PC-3 (cell line): ENCODE measurements at regions not wholly inside any gene's neighbourhood (a gene's known extent, or its start where the extent isn't known, plus 50 kb on each side); places are given as distances from the start of the nearest gene placed in this dataset.

Experiments
- ATAC-seq: fragments of 200-7000 bp; cut with Tn5 transposase; 2 replicates; pipeline ENCODE4 v1.9.1; 2020; ENCODE audit warnings: mild to moderate bottlenecking, moderate library complexity
- BruUV-seq: library from RNA; stranded (reverse); fragments of 400-500 nt; replicated peaks from 2 replicates; lab custom pipeline; 2021; lab: Mats Ljungman, UMichigan
- CTCF ChIA-PET: fragments of 300-600 bp; sonication (Branson Sonifier 250); formaldehyde crosslinking; loops from one replicate; lab custom pipeline; 2022; ENCODE audit warnings: antibody characterized with exemption; lab: Charles Lee
- POLR2A ChIA-PET: fragments of 300-600 bp; sonication (Branson Sonifier 250); formaldehyde crosslinking; loops from one replicate; lab custom pipeline; 2022; ENCODE audit warnings: antibody characterized with exemption; ENCODE audit not compliant: unreplicated experiment; lab: Charles Lee
- DNase-seq: peaks from one replicate; pipeline ENCODE4 v3.0.0-alpha.2; 2015
- H2AFZ ChIP-seq: fragments of 300-600 bp; sonication (generic); 2 replicates; pipeline ENCODE4 v1.6.0; 2016; ENCODE audit warnings: antibody characterized with exemption, low read length
- H3F3A ChIP-seq: fragments of 300-600 bp; sonication (generic); one replicate; pipeline ENCODE4 v1.6.0; 2017; ENCODE audit warnings: antibody characterized with exemption, low read length, control low read depth, mild to moderate bottlenecking; ENCODE audit not compliant: unreplicated experiment
- H3K27ac ChIP-seq: fragments of 300-600 bp; sonication (generic); 2 replicates; pipeline ENCODE4 v1.5.1; 2016; ENCODE audit warnings: mild to moderate bottlenecking, low read length
- H3K27me3 ChIP-seq: fragments of 300-600 bp; sonication (generic); 2 replicates; pipeline ENCODE4 v1.6.1; 2016; ENCODE audit warnings: low read length, mixed read lengths
- H3K36me3 ChIP-seq: fragments of 300-600 bp; sonication (generic); 2 replicates; pipeline ENCODE4 v1.6.1; 2016; ENCODE audit warnings: low read depth, mixed run types, low read length, mixed read lengths
- H3K4me1 ChIP-seq: fragments of 300-600 bp; sonication (generic); 2 replicates; pipeline ENCODE4 v1.5.1; 2016; ENCODE audit warnings: low read length; ENCODE audit not compliant: insufficient read depth
- H3K4me2 ChIP-seq: fragments of 300-600 bp; sonication (generic); 2 replicates; pipeline ENCODE4 v1.6.0; 2016; ENCODE audit warnings: low read length
- H3K4me3 ChIP-seq: fragments of 300-600 bp; sonication (generic); 2 replicates; pipeline ENCODE4 v1.5.1; 2016; ENCODE audit warnings: mild to moderate bottlenecking, low read length, mixed read lengths
- H3K79me2 ChIP-seq: fragments of 300-600 bp; sonication (generic); 2 replicates; pipeline ENCODE4 v1.6.1; 2017; ENCODE audit warnings: low read length, mixed read lengths
- H3K9ac ChIP-seq: fragments of 300-600 bp; sonication (generic); 2 replicates; pipeline ENCODE4 v1.6.0; 2016; ENCODE audit warnings: mild to moderate bottlenecking, low read length
- H3K9me2 ChIP-seq: fragments of 300-600 bp; sonication (generic); replicated peaks from 2 replicates; pipeline ENCODE4 v1.6.1; 2016; ENCODE audit warnings: mixed run types, low read length, mixed read lengths
- H3K9me3 ChIP-seq: fragments of 300-600 bp; sonication (generic); 2 replicates; pipeline ENCODE4 v1.6.1; 2016; ENCODE audit warnings: low read length, mixed read lengths
- H4K20me1 ChIP-seq: fragments of 300-600 bp; sonication (generic); 2 replicates; pipeline ENCODE4 v1.6.1; 2016; ENCODE audit warnings: low read length, mixed read lengths
- EZH2 ChIP-seq: fragments of 300-600 bp; sonication (generic); IDR thresholded peaks from one replicate; pipeline ENCODE4 v1.6.1; 2017; ENCODE audit warnings: antibody characterized with exemption, mild to moderate bottlenecking, low read length; ENCODE audit not compliant: unreplicated experiment
- EZH2phosphoT487 ChIP-seq: fragments of 300-600 bp; sonication (generic); IDR thresholded peaks from 2 replicates; pipeline ENCODE4 v1.6.1; 2018; ENCODE audit warnings: mild to moderate bottlenecking, antibody characterized with exemption, low read length, borderline replicate concordance
- intact Hi-C: fragments of 100-400 bp; cut with micrococcal nuclease; formaldehyde crosslinking; loops from 2 replicates; pipeline ENCODE4 v1.9.0; 2023
- TF ChIP-seq, protein P1 (sequence below): fragments of 300-600 bp; sonication (generic); conservative IDR thresholded peaks from 2 replicates; pipeline ENCODE4 v1.5.1; 2017; ENCODE audit warnings: antibody characterized with exemption, low read depth, mild to moderate bottlenecking, low read length

GRCh38 chr4:127246963-127247952, 385.5 kb upstream of the INTU start:
- H3K9ac ChIP-seq = no peak overlapping the region
- ATAC-seq (no peak), DNase-seq (no peak)
- H4K20me1 ChIP-seq = no peaks in the 10 kb centered on the region
- no peaks in the 10 kb centered on the region for H3K9me3 ChIP-seq
- TF ChIP-seq EZH2phosphoT487 (no peak), EZH2 (no peak)
- TF ChIP-seq, protein P1, sequence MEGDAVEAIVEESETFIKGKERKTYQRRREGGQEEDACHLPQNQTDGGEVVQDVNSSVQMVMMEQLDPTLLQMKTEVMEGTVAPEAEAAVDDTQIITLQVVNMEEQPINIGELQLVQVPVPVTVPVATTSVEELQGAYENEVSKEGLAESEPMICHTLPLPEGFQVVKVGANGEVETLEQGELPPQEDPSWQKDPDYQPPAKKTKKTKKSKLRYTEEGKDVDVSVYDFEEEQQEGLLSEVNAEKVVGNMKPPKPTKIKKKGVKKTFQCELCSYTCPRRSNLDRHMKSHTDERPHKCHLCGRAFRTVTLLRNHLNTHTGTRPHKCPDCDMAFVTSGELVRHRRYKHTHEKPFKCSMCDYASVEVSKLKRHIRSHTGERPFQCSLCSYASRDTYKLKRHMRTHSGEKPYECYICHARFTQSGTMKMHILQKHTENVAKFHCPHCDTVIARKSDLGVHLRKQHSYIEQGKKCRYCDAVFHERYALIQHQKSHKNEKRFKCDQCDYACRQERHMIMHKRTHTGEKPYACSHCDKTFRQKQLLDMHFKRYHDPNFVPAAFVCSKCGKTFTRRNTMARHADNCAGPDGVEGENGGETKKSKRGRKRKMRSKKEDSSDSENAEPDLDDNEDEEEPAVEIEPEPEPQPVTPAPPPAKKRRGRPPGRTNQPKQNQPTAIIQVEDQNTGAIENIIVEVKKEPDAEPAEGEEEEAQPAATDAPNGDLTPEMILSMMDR = no peak
- ChIA-PET POLR2A (no interaction called here), CTCF (no interaction called here)
- H3K27me3 ChIP-seq = no peaks in the 10 kb centered on the region
- no TSS peak for BruUV-seq
- intact Hi-C loops = no loop called here
- no peaks in the 10 kb centered on the region for H3K9me2 ChIP-seq
- H3K27ac ChIP-seq = no peak overlapping the region
- no peak overlapping the region for H3K4me3 ChIP-seq
- H3K79me2 ChIP-seq = no peaks in the 10 kb centered on the region
- H3K36me3 ChIP-seq = no peaks in the 10 kb centered on the region
- H3F3A ChIP-seq = no peaks in the 10 kb centered on the region
- H3K4me1 ChIP-seq = 0 out of 2 replicates have a peak, but pooled peaks cover 5% of the 10 kb centered on the region
- no peak overlapping the region for H2AFZ ChIP-seq
- H3K4me2 ChIP-seq = no peak overlapping the region

- Histone ChIP-seq H3K9me2 (no peaks in the 10 kb centered on the region), H3K4me2 (no peak overlapping the region), H4K20me1 (no peaks in the 10 kb centered on the region), H3K27ac (peak overlapping the region; percentile 46), H3K36me3 (no peaks in the 10 kb centered on the region), H3K9me3 (no peaks in the 10 kb centered on the region), H3K4me1 (0 out of 2 replicates have a peak, but pooled peaks cover 5% of the 10 kb centered on the region), H3K79me2 (no peaks in the 10 kb centered on the region), H3F3A (no peaks in the 10 kb centered on the region), H2AFZ (no peak overlapping the region), H3K27me3 (no peaks in the 10 kb centered on the region), H3K9ac (no peak overlapping the region), H3K4me3 (no peak overlapping the region)
- TF ChIP-seq EZH2phosphoT487 = no peak
- TF ChIP-seq EZH2 = no peak
- TF ChIP-seq, protein P1 = no peak
- no TSS peak for BruUV-seq
- ChIA-PET CTCF (no interaction called here), POLR2A (no interaction called here)
- ATAC-seq (peak; percentile 69), DNase-seq (peak; percentile 1)
- intact Hi-C loops = no loop called here
Measured at GRCh38 chr4:127249066-127249766, 383.5 kb upstream of the INTU start.
